Heart right ventricle (tissue), 16 donors: ENCODE measurements at regions not wholly inside any gene's neighbourhood (a gene's known extent, or its start where the extent isn't known, plus 50 kb on each side); places are given as distances from the start of the nearest gene placed in this dataset.
"Not testable (repeated sequence)": the region's sequence is repeated elsewhere in the genome, so short reads cannot be mapped to it uniquely, and the experiment has no call there.

Source experiments
- ATAC-seq, 8 donors: fragments of 200-7000 bp; cut with Tn5 transposase; one replicate each; pipeline ENCODE4 v1.9.1; 2020; ENCODE audit warnings: mild to moderate bottlenecking in 8 of 8, moderate library complexity in 8 of 8, moderate number of reproducible peaks in 1 of 8
- DNase-seq, 2 donors: peaks; one replicate each; pipeline ENCODE4 v3.0.0-alpha.2; 2020
- H3K27ac ChIP-seq, 10 donors: fragments of 200-600 bp; sonication (generic) in 2 of 10; one replicate each; pipeline versions ENCODE4 v1.5.0 to v1.8.0; 2020 to 2022; ENCODE audit warnings: mild to moderate bottlenecking in 3 of 10
- H3K27me3 ChIP-seq, 7 donors: fragments of 200-600 bp; one replicate each; pipeline ENCODE4 v1.8.0; 2021 to 2022; ENCODE audit warnings: mild to moderate bottlenecking in 2 of 7
- H3K36me3 ChIP-seq, 9 donors: fragments of 200-600 bp; sonication (generic) in 1 of 9; one replicate each; pipeline versions ENCODE4 v1.5.0 to v1.8.0; 2020 to 2022; ENCODE audit warnings: mild to moderate bottlenecking in 2 of 9
- H3K4me1 ChIP-seq, 9 donors: fragments of 200-600 bp; sonication (generic) in 1 of 9; one replicate each; pipeline versions ENCODE4 v1.5.0 to v1.8.0; 2020 to 2022; ENCODE audit warnings: mild to moderate bottlenecking in 4 of 9
- H3K4me3 ChIP-seq, 10 donors: fragments of 200-600 bp; sonication (generic) in 2 of 10; one replicate each; pipeline versions ENCODE4 v1.5.0 to v1.8.0; 2020 to 2022; ENCODE audit warnings: mild to moderate bottlenecking in 7 of 10, moderate library complexity in 2 of 10
- H3K9me3 ChIP-seq, 11 donors: fragments of 200-600 bp in 10 of 11; sonication (generic) in 2 of 11; one replicate each; pipeline versions ENCODE4 v1.5.0 to v1.8.0; 2013 to 2022; ENCODE audit warnings: mild to moderate bottlenecking in 2 of 11, control low read depth in 1 of 11, moderate library complexity in 1 of 11
- CTCF ChIP-seq, 9 donors: fragments of 200-600 bp; sonication (generic) in 2 of 9; IDR thresholded peaks; one replicate each; pipeline versions ENCODE4 v1.5.0 to v1.8.0; 2021 to 2022; ENCODE audit warnings: antibody characterized with exemption in 9 of 9, mild to moderate bottlenecking in 5 of 9, moderate library complexity in 1 of 9
- WGBS, 2 donors: extraction: QIAGEN DNeasy Blood & Tissue Kit; methylation state at CpG; one replicate each; pipeline ENCODE4 v1.1.7; 2013; ENCODE audit warnings: inconsistent platforms in 1 of 2; 5-methylcytosine and 5-hydroxymethylcytosine counted together
- intact Hi-C, 10 donors: fragments of 100-400 bp; cut with DNase I; formaldehyde crosslinking; loops; one replicate each; pipeline versions ENCODE4 v1.11.1 to v1.14.2; 2022
- donor health status: Arrhythmogenic right ventricular cardiomyopathy.
- donor health status: ischemic (EF 13 %, LVEDD 7.1; RV severe dilation, severe dysfunction).
- donor health status: healthy with polysubstance abuse.
- donor health status: DM: no; HTN: yes; CAD: no.
- donor health status: DM: no; HTN: no; CAD: no.
- donor health status: ischemic (EF 25% LVEDD 6.9; RV normal size, moderate dysfunction).
- donor health status: ischemic (EF 25% LVEDD 5.7; RV mildly dilated, moderate dysfunction).
- donor health status: healthy.
- donor health status: DM: yes; HTN: yes; CAD: no.
- donor health status: Ischemic cardiomyopathy.
- donor health status: ischemic (EF 35%, LVEDD 5.7; RV mildly dilated, moderate dysfunction).
- donor health status: nonischemic (EF 11% LVEDD 7.7; RV severe dilation, severe dysfunction).
- donor health status: DM: yes; HTN: yes; CAD: no.
- donor health status: PGD.
- donor health status: ischemic (EF 29% LVEDD 5.4; RV normal size, mild dysfunction).
- donor health status: nonischemic (EF 23%, LVEDD 6.1; RV moderate dilation, normal function).

- TF ChIP-seq CTCF (IDR thresholded peaks at IDR 0.05), result no peak
- Histone ChIP-seq H3K4me1 (no peaks in the 10 kb centered on the region), H3K27ac (no peak overlapping the region), H3K27me3 (peaks cover 0 to 4% (median 0%) of the 10 kb centered on the region in 7 donors), H3K9me3 (peaks cover 0 to 34% (median under 1%) of the 10 kb centered on the region in 11 donors), H3K36me3 (no peaks in the 10 kb centered on the region), H3K4me3 (no peak overlapping the region)
- intact Hi-C loops, result no loop called here
- ATAC-seq, result no peak
- no peak for DNase-seq
Observed at GRCh38 chr1:224816062-224816461, 113.4 kb upstream of the DNAH14 start.

- 70 to 77% methylated on average over 3 of the region's 3 CpGs for WGBS, 2 donors
- TF ChIP-seq CTCF (IDR thresholded peaks at IDR 0.05), result no peak
- no peak overlapping the region for H3K27ac ChIP-seq
- no peak for DNase-seq
- no peak for ATAC-seq
- no peaks in the 10 kb centered on the region for H3K4me1 ChIP-seq
- intact Hi-C loops, result no loop called here
- peaks cover 0 to 4% (median 0%) of the 10 kb centered on the region in 7 donors for H3K27me3 ChIP-seq
- H3K36me3 ChIP-seq, result no peaks in the 10 kb centered on the region
- peaks cover 0 to 47% (median 5%) of the 10 kb centered on the region in 11 donors for H3K9me3 ChIP-seq
- H3K4me3 ChIP-seq, result no peak overlapping the region
Observed at GRCh38 chr1:224817382-224817781, 112.1 kb upstream of the DNAH14 start.

- intact Hi-C loops, result no loop called here
- H3K9me3 ChIP-seq, result peaks cover 0 to 48% (median 15%) of the 10 kb centered on the region in 11 donors
- peaks cover 0 to 4% (median 0%) of the 10 kb centered on the region in 7 donors for H3K27me3 ChIP-seq
- 46 to 48% methylated on average over 3 of the region's 3 CpGs for WGBS, 2 donors
- no peak overlapping the region for H3K27ac ChIP-seq
- ATAC-seq, result no peak
- no peaks in the 10 kb centered on the region for H3K36me3 ChIP-seq
- no peak for DNase-seq
- no peak overlapping the region for H3K4me3 ChIP-seq
- H3K4me1 ChIP-seq, result no peaks in the 10 kb centered on the region
- TF ChIP-seq CTCF (IDR thresholded peaks at IDR 0.05), result no peak
Observed at GRCh38 chr1:224819861-224820260, 109.6 kb upstream of the DNAH14 start.

GRCh38 chr1:224820341-224820740, 109.1 kb upstream of the DNAH14 start:
- no peak overlapping the region for H3K4me3 ChIP-seq
- intact Hi-C loops, result no loop called here
- ATAC-seq (no peak), DNase-seq (no peak)
- no peak for TF ChIP-seq CTCF (IDR thresholded peaks at IDR 0.05)
- H3K27me3 ChIP-seq, result peaks cover 0 to 4% (median 0%) of the 10 kb centered on the region in 7 donors
- H3K36me3 ChIP-seq, result no peaks in the 10 kb centered on the region
- no peaks in the 10 kb centered on the region for H3K4me1 ChIP-seq
- WGBS, 2 donors, result 44 to 48% methylated on average over 3 of the region's 3 CpGs
- no peak overlapping the region for H3K27ac ChIP-seq
- H3K9me3 ChIP-seq, result peaks cover 0 to 50% (median 18%) of the 10 kb centered on the region in 11 donors

GRCh38 chr1:224821751-224822150, 107.7 kb upstream of the DNAH14 start:
- H3K27ac ChIP-seq, H3K36me3 ChIP-seq, ATAC-seq, H3K27me3 ChIP-seq, DNase-seq, H3K4me1 ChIP-seq, intact Hi-C loops, H3K4me3 ChIP-seq: not testable (repeated sequence)
- 91 to 93% methylated on average over 8 of the region's 8 CpGs for WGBS, 2 donors
- peaks cover 0 to 54% (median 19%) of the 10 kb centered on the region in 11 donors for H3K9me3 ChIP-seq
